ENCODE measurements at regions not wholly inside any gene's neighbourhood (a gene's known extent, or its start where the extent isn't known, plus 50 kb on each side); places are given as distances from the start of the nearest gene placed in this dataset.

- Histone ChIP-seq H3K27me3 (ENCODE audit: control insufficient read depth in 2 of 2, insufficient read depth in 2 of 2, low read length in 2 of 2) (no peaks in the 10 kb centered on the region), H3K4me3 (replicated peaks in 1 of 3; ENCODE audit: low read depth in 2 of 3, low read length in 3 of 3) (no peak overlapping the region), H3K36me3 (replicated peaks in 1 of 2; ENCODE audit: control insufficient read depth in 1 of 2, insufficient read depth in 2 of 2, low read length in 2 of 2) (no peaks in the 10 kb centered on the region), H4K20me1 (ENCODE audit: insufficient read depth, low read length) (no peaks in the 10 kb centered on the region), H3K9ac (ENCODE audit: insufficient read depth, low read length, poor library complexity, severe bottlenecking) (no peak overlapping the region), H3K4me2 (replicated peaks; ENCODE audit: extremely low read depth, low read length, poor library complexity, severe bottlenecking) (no peak overlapping the region), H2AFZ (ENCODE audit: insufficient read depth, low read depth, low read length, poor library complexity, severe bottlenecking) (no peak overlapping the region), H3K4me1 (ENCODE audit: control insufficient read depth in 1 of 2, insufficient read depth in 2 of 2, low read length in 2 of 2) (no peaks in the 10 kb centered on the region), H3K79me2 (ENCODE audit: insufficient read depth, low read length) (no peaks in the 10 kb centered on the region), H3K27ac (ENCODE audit: low read depth in 1 of 2, low read length in 2 of 2) (no peak overlapping the region), H3K9me3 (replicated peaks in 1 of 2; ENCODE audit: control insufficient read depth in 1 of 2, insufficient read depth in 1 of 2, low read length in 2 of 2) (no peaks in the 10 kb centered on the region)
- H3K4me1 Mint-ChIP-seq = no peaks in the 10 kb centered on the region
- intact Hi-C loops (cut with micrococcal nuclease) = no loop called here
- peaks cover 0 to 1% (median 0%) of the 10 kb centered on the region in 3 donors for H3K27me3 Mint-ChIP-seq (ENCODE audit: low read depth in 3 of 3)
- DNase-seq = no peak
- H3K36me3 Mint-ChIP-seq = no peaks in the 10 kb centered on the region
- WGBS (ENCODE audit: insufficient coverage) = no CpG with 5 or more reads among the region's 3 CpGs
- no peak overlapping the region for H3K4me3 Mint-ChIP-seq
- no peak for TF ChIP-seq CTCF (IDR thresholded peaks at IDR 0.05)
- H3K27ac Mint-ChIP-seq = no peak overlapping the region
- peaks cover 0 to 3% (median 0%) of the 10 kb centered on the region in 7 donors for H3K9me3 Mint-ChIP-seq
These were observed 87.1 kb upstream of the DDX53 start for GRCh38 chrX:22912616-22913015.

GRCh38 chrX:22922961-22923360 lies 76.8 kb upstream of the DDX53 start:
- intact Hi-C loops (cut with micrococcal nuclease) = no loop called here
- Mint-ChIP-seq H3K27me3 (ENCODE audit: low read depth in 3 of 3) (peaks cover 0 to 2% (median 0%) of the 10 kb centered on the region in 3 donors), H3K36me3 (no peaks in the 10 kb centered on the region), H3K4me3 (no peak overlapping the region), H3K9me3 (no peaks in the 10 kb centered on the region), H3K27ac (peak overlapping the region in 1 of 7 donors; percentile 20), H3K4me1 (peaks cover 10% of the 10 kb centered on the region)
- no peaks in the 10 kb centered on the region for H3K9me3 ChIP-seq (replicated peaks in 1 of 2; ENCODE audit: control insufficient read depth in 1 of 2, insufficient read depth in 1 of 2, low read length in 2 of 2)
- no peak overlapping the region for H3K9ac ChIP-seq (ENCODE audit: insufficient read depth, low read length, poor library complexity, severe bottlenecking)
- H3K27ac ChIP-seq (ENCODE audit: low read depth in 1 of 2, low read length in 2 of 2) = no peak overlapping the region
- H3K27me3 ChIP-seq (ENCODE audit: control insufficient read depth in 2 of 2, insufficient read depth in 2 of 2, low read length in 2 of 2) = no peaks in the 10 kb centered on the region
- peak in 1 of 3 donors; percentile 6 for DNase-seq
- TF ChIP-seq CTCF (IDR thresholded peaks at IDR 0.05) = no peak
- no peak overlapping the region for H3K4me2 ChIP-seq (replicated peaks; ENCODE audit: extremely low read depth, low read length, poor library complexity, severe bottlenecking)
- H4K20me1 ChIP-seq (ENCODE audit: insufficient read depth, low read length) = no peaks in the 10 kb centered on the region
- H3K4me3 ChIP-seq (replicated peaks in 1 of 3; ENCODE audit: low read depth in 2 of 3, low read length in 3 of 3) = no peak overlapping the region
- 0% methylated on average over 1 of the region's 5 CpGs for WGBS (ENCODE audit: insufficient coverage)
- no peaks in the 10 kb centered on the region for H3K79me2 ChIP-seq (ENCODE audit: insufficient read depth, low read length)
- no peaks in the 10 kb centered on the region for H3K36me3 ChIP-seq (replicated peaks in 1 of 2; ENCODE audit: control insufficient read depth in 1 of 2, insufficient read depth in 2 of 2, low read length in 2 of 2)
- no peak overlapping the region for H2AFZ ChIP-seq (ENCODE audit: insufficient read depth, low read depth, low read length, poor library complexity, severe bottlenecking)
- H3K4me1 ChIP-seq (ENCODE audit: control insufficient read depth in 1 of 2, insufficient read depth in 2 of 2, low read length in 2 of 2) = no peaks in the 10 kb centered on the region
